ENCODE measurements at regions not wholly inside any gene's neighbourhood (a gene's known extent, or its start where the extent isn't known, plus 50 kb on each side); places are given as distances from the start of the nearest gene placed in this dataset.

DNA sequence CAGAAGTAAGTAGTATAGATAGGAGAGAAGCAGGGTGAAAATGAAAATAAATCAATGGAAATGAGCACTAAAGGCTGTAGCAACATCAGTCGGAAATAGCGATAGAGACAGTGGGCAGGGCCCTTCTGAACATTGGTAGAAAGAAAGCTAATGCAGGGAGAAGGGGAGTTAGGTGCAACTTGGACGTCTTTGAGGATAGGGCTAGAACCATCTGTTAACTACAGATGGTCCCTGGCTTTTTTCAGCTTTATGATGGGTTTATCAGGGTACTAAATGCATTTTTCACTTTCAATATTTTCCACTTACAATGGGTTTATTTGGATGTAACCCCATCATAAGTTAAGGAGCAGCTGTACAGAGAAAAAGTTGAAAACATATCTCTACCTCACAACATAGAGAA lies 72.8 kb upstream of the CNR1 start:
- TF ChIP-seq, protein P1, sequence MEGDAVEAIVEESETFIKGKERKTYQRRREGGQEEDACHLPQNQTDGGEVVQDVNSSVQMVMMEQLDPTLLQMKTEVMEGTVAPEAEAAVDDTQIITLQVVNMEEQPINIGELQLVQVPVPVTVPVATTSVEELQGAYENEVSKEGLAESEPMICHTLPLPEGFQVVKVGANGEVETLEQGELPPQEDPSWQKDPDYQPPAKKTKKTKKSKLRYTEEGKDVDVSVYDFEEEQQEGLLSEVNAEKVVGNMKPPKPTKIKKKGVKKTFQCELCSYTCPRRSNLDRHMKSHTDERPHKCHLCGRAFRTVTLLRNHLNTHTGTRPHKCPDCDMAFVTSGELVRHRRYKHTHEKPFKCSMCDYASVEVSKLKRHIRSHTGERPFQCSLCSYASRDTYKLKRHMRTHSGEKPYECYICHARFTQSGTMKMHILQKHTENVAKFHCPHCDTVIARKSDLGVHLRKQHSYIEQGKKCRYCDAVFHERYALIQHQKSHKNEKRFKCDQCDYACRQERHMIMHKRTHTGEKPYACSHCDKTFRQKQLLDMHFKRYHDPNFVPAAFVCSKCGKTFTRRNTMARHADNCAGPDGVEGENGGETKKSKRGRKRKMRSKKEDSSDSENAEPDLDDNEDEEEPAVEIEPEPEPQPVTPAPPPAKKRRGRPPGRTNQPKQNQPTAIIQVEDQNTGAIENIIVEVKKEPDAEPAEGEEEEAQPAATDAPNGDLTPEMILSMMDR (IDR thresholded peaks at IDR 0.05): no peak
- TF ChIP-seq POLR2A (IDR thresholded peaks at IDR 0.05): no peak

Data from ovary (tissue), 3 donors.